ENCODE measurements at regions not wholly inside any gene's neighbourhood (a gene's known extent, or its start where the extent isn't known, plus 50 kb on each side); places are given as distances from the start of the nearest gene placed in this dataset.

GRCh38 chr13:106139377-106139776, 396.1 kb downstream of the EFNB2 start:
- intact Hi-C loops (cut with micrococcal nuclease): no loop called here

- intact Hi-C loops (cut with micrococcal nuclease): no loop called here
Measured at GRCh38 chr13:106138620-106139019, 396.8 kb downstream of the EFNB2 start.

GRCh38 chr13:106133025-106133424, 402.4 kb downstream of the EFNB2 start:
- intact Hi-C loops (cut with micrococcal nuclease): no loop called here

DNA sequence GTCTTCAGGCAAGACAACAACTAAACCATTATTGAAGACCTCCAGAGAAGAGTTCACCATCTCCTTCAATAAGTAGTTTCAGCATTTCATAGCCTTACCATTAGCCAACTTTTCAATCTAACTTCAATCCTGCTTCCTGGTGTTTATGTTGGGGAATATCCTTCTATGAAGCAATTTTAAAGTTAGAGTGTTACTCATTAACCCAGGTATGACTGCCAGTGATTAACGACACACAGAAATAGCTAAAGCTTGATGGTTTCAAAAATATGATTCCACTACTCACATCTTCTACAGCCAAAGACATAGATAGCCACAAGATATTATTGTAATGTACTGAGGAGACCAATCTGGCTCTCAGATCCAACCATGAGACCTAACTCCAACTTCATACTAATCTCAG, 403.2 kb downstream of the EFNB2 start:
- intact Hi-C loops (cut with micrococcal nuclease): no loop called here

GRCh38 chr13:106129993-106130392, 405.5 kb downstream of the EFNB2 start:
- intact Hi-C loops (cut with micrococcal nuclease): no loop called here

DNA sequence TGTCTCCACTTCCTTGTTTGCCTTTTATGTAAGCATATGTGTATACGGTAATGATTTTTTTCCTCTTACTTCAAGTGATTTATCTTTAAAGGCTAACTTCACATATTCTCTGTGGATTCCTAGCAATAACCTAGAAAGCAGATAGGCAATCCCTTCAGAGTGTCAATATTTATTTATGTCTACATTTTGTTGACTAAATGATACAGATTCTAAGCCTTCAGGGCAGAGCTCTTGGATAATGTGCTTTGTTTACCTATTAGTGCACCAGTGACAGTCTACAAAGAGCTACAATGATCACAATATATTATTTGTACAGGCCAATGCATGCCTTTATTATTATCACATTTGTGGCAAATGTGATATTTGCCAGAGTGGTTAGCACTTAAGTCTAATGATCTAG, 406.2 kb downstream of the EFNB2 start:
- intact Hi-C loops (cut with micrococcal nuclease): no loop called here

GRCh38 chr13:106122234-106122633, 413.2 kb downstream of the EFNB2 start:
- intact Hi-C loops (cut with micrococcal nuclease): no loop called here

GRCh38 chr13:106121173-106121754, 414.2 kb downstream of the EFNB2 start:
- intact Hi-C loops (cut with micrococcal nuclease): no loop called here

DNA sequence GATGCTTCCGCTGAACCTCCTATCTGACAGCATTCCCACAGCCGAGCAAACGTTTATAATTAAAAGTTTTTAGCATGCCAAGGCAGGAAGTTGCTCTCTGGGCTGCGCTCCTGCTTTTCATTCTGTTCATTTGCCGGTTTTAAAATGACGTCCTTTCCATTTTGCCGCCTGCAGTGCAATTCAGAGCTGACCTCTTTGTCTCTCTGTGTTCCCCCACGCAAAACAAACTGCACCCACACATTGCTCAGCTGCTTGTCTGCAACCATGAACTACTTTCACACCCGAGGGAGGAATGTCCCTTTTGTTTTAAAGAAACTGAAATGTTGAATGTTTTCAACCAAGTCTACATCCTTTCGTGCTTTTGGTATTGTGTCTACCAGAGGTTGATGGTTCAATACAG, 416.5 kb downstream of the EFNB2 start:
- intact Hi-C loops (cut with micrococcal nuclease): no loop called here

GRCh38 chr13:106118050-106118449, 417.4 kb downstream of the EFNB2 start:
- intact Hi-C loops (cut with micrococcal nuclease): no loop called here

DNA sequence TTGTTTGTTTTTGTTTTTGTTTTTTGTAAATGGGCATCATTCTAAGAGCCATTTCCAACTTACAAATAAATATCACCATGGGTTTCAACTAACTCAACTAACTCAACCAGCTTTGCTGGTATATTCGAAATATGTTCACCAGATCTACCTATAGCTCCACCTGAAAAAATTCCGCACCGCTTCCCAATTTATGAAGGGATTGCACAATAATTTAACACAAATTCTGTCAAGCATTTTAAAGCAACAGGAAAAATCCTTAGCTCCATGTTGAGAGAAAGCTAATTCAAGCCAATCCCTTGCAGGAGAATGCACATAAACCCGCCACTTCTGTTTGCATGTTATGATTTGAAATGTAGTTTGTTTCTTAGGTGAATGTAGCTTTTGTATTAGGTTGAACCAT, 417.8 kb downstream of the EFNB2 start:
- intact Hi-C loops (cut with micrococcal nuclease): no loop called here

DNA sequence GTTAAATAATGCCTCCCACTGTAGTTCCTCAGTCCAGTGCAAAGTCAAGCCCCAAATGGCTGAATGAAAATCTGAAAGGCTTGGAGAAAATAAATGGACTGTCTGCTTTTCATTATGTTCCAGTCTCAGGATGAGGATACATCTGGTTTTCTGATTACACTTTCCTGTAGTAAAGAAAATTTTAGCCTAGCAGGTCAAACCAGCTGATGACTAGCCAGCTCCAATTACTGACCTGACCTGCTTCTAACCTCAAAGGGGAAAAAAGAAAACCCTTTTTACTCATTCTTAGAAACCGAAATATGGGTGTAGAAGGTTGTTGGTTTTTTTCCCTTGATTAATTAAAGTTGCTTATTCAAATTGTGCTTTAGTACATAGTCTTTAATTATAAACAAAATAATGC, 418.4 kb downstream of the EFNB2 start:
- intact Hi-C loops (cut with micrococcal nuclease): no loop called here

- intact Hi-C loops (cut with micrococcal nuclease): no loop called here
Measured at GRCh38 chr13:106115081-106115480, 420.4 kb downstream of the EFNB2 start.

- intact Hi-C loops (cut with micrococcal nuclease): no loop called here
Measured at GRCh38 chr13:106113796-106114195, 421.7 kb downstream of the EFNB2 start.

DNA sequence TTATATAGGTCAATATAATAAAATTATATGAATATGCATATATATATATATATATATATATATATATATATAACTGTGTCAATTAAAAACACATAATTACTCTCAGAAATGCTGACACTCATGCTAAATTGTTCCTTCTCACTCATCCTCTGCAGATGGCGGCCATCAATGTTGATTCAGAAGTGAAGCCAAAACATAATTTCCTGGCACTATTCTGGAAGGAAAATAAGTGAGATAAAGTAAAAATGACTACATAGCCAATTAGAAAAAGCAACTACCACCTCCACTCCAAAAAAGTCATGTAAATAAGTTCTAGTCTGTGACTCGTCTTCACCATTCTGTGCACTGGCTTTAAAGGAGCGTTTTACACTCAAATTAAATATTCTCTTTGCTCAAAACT, 423.3 kb downstream of the EFNB2 start:
- intact Hi-C loops (cut with micrococcal nuclease): no loop called here

GRCh38 chr13:106110241-106110855, 425.1 kb downstream of the EFNB2 start:
- intact Hi-C loops (cut with micrococcal nuclease): no loop called here

- intact Hi-C loops (cut with micrococcal nuclease): no loop called here
Measured at GRCh38 chr13:106109391-106109791, 426.1 kb downstream of the EFNB2 start.

GRCh38 chr13:106108346-106108745, 427.1 kb downstream of the EFNB2 start:
- intact Hi-C loops (cut with micrococcal nuclease): no loop called here

DNA sequence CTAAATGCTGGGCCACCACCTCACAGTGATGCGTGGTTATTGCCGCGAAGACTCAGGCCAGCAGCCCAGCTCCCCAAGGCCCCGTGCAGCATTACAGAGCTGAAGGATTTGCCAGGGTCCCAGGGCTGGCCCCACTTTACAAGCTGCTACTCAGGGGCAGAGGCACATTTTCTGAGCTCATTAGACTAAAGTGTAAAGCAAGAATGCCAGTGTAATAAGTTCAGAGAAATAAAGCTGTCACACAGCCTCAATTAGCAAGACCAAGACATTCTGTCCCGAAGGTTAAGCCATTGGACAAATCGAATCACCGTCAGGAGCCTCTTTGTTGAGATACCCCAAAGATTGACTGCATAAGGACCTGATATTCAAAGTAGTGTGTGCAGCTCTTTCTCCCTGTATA, 428.4 kb downstream of the EFNB2 start:
- intact Hi-C loops (cut with micrococcal nuclease): no loop called here

- intact Hi-C loops (cut with micrococcal nuclease): no loop called here
Measured at GRCh38 chr13:106105153-106105552, 430.3 kb downstream of the EFNB2 start.

DNA sequence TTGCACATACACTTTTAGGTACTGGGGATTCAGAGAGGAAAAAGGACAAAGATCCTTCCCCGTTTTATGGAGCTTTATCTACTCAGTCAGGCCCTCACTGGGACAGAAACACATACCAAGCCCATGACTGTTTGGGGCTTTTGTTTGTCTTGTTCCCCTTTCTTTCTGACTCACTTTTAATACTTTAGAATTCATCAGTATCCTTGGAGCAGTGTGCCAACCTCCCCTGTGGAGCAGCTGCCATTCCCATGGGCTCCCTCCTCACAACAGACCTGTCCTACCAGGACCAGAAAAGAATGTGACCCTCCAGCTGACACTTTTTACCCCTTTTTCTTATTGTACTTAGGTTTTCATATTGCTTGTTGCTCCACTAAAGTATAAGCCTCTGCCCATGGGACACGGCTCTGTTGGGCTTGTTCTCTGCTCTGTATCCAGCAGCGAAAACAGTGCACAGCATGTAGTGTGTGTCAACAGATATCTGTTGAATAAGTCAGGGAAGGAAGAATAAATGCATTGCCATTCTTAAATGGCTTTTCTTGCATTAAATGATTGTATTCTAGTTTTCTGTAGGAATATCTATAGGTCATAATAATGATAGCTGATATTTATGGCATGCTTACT, 431.1 kb downstream of the EFNB2 start:
- intact Hi-C loops (cut with micrococcal nuclease): no loop called here

- intact Hi-C loops (cut with micrococcal nuclease): no loop called here
Measured at GRCh38 chr13:106103779-106104178, 431.7 kb downstream of the EFNB2 start.

DNA sequence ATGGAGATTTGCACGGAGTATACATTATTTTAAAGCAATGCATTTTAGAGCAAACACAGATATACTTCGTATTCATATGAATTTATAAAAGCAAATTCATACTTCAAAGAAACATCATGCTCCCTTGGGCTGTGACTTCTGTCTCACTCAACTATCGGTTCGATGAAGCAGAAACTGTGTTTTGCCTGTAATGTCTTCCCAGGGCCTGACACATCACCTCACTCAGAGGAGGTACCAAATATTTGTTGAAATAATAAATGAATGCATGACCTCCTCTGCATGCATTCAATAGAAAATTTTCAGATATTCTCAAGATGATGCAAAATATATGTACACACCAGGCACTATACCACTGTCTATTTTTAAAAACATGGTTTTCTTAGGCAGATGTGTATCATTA, 432.7 kb downstream of the EFNB2 start:
- intact Hi-C loops (cut with micrococcal nuclease): no loop called here
